GM12878 (cell line): ENCODE measurements at regions not wholly inside any gene's neighbourhood (a gene's known extent, or its start where the extent isn't known, plus 50 kb on each side); places are given as distances from the start of the nearest gene placed in this dataset.

Source experiments
- ATAC-seq: fragments of 200-7000 bp; cut with Tn5 transposase; 3 replicates; pipeline ENCODE4 v1.9.1; 2020; ENCODE audit warnings: mild to moderate bottlenecking, moderate library complexity
- BruUV-seq: library from RNA; stranded (reverse); fragments of 400-500 nt; replicated peaks from 2 replicates; lab custom pipeline; 2021; lab: Mats Ljungman, UMichigan
- CTCF ChIA-PET: fragments of 300-600 bp; sonication (Branson Sonifier 250); formaldehyde crosslinking; extraction: SDS; loops from one replicate; lab custom pipeline; 2021; ENCODE audit warnings: inconsistent platforms; lab: Yijun Ruan, JAX
- POLR2A ChIA-PET: fragments of 350-600 bp; formaldehyde crosslinking; extraction: SDS; loops from one replicate; lab custom pipeline; 2021; ENCODE audit warnings: inconsistent platforms; lab: Charles Lee
- RAD21 ChIA-PET: fragments of 300-600 bp; sonication (Branson Sonifier 250); formaldehyde crosslinking; loops from one replicate; lab custom pipeline; 2023; ENCODE audit warnings: antibody characterized with exemption; ENCODE audit not compliant: unreplicated experiment; lab: Charles Lee
- SMC1A ChIA-PET: fragments of 300-600 bp; sonication (Branson Sonifier 250); formaldehyde crosslinking; loops from one replicate; lab custom pipeline; 2023; ENCODE audit not compliant: unreplicated experiment, uncharacterized antibody; lab: Charles Lee
- DNase-seq: peaks from one replicate; pipeline ENCODE4 v3.0.0-alpha.2; 2011; ENCODE audit warnings: low read depth, low spot score
- FAIRE-seq: peaks from 3 replicates; lab custom pipeline; 2011; peaks lifted over from hg19 to GRCh38; lab: Jason Lieb, UNC
- H2AFZ ChIP-seq: 2 replicates; pipeline ENCODE4 v1.6.0; 2011; ENCODE audit warnings: low read depth, low read length, control low read depth; ENCODE audit not compliant: control insufficient read depth
- H3K27ac ChIP-seq: 2 replicates; pipeline ENCODE4 v1.5.1; 2011; ENCODE audit warnings: control low read depth; ENCODE audit not compliant: control insufficient read depth, insufficient read depth
- H3K27me3 ChIP-seq, 2 experiments: replicated peaks in 1 of 2; 2 replicates each; pipeline versions ENCODE4 v1.6.0 to v1.6.1; 2011; ENCODE audit warnings: low read length in 1 of 2; ENCODE audit not compliant: control insufficient read depth in 2 of 2, insufficient read depth in 2 of 2
- H3K36me3 ChIP-seq, 2 experiments: 2 replicates each; pipeline ENCODE4 v1.5.1; 2011; ENCODE audit warnings: low read length in 1 of 2; ENCODE audit not compliant: control insufficient read depth in 2 of 2, insufficient read depth in 2 of 2
- H3K4me1 ChIP-seq: 2 replicates; pipeline ENCODE4 v1.6.1; 2011; ENCODE audit warnings: mild to moderate bottlenecking, low read length, moderate library complexity, mixed read lengths; ENCODE audit not compliant: control insufficient read depth, insufficient read depth
- H3K4me2 ChIP-seq: 2 replicates; pipeline ENCODE4 v1.6.0; 2011; ENCODE audit warnings: control low read depth; ENCODE audit not compliant: control insufficient read depth, insufficient read depth
- H3K4me3 ChIP-seq: fragments of 200-600 bp; sonication (generic); 2 replicates; pipeline ENCODE4 v1.5.1; 2016
- H3K79me2 ChIP-seq: 2 replicates; pipeline ENCODE4 v1.6.0; 2011; ENCODE audit warnings: low read length; ENCODE audit not compliant: control insufficient read depth, insufficient read depth
- H3K9ac ChIP-seq: 2 replicates; pipeline ENCODE4 v1.8.0; 2011; ENCODE audit warnings: low read length, control low read depth, mixed read lengths; ENCODE audit not compliant: control insufficient read depth, insufficient read depth
- H3K9me3 ChIP-seq: replicated peaks from 3 replicates; pipeline ENCODE4 v1.5.1; 2011; ENCODE audit warnings: mild to moderate bottlenecking, low read length; ENCODE audit not compliant: control insufficient read depth, insufficient read depth
- H4K20me1 ChIP-seq: 2 replicates; pipeline ENCODE4 v1.6.0; 2011; ENCODE audit not compliant: control insufficient read depth, insufficient read depth
- CBFB ChIP-seq: IDR thresholded peaks from 2 replicates; pipeline ENCODE4 v1.6.1; 2016; ENCODE audit warnings: antibody characterized with exemption, low read depth
- CBX3 ChIP-seq: fragments of 200-600 bp; sonication (generic); IDR thresholded peaks from 2 replicates; pipeline ENCODE4 v1.6.1; 2016; ENCODE audit warnings: low read depth, borderline replicate concordance
- JUND ChIP-seq: IDR thresholded peaks from 2 replicates; pipeline ENCODE4 v1.6.1; 2012; ENCODE audit warnings: low read depth, mild to moderate bottlenecking, low read length, improper control_type of control experiment, moderate library complexity
- MEF2A ChIP-seq: IDR thresholded peaks from 2 replicates; pipeline ENCODE4 v1.6.1; 2011; ENCODE audit warnings: low read depth, mild to moderate bottlenecking, low read length, moderate library complexity; ENCODE audit not compliant: insufficient read depth
- PAX5 ChIP-seq: IDR thresholded peaks from 2 replicates; pipeline ENCODE4 v1.6.1; 2011; ENCODE audit warnings: low read depth, low read length, borderline replicate concordance
- POLR2A ChIP-seq: IDR thresholded peaks from 2 replicates; pipeline ENCODE4 v1.6.1; 2011; ENCODE audit warnings: low read depth, mild to moderate bottlenecking, low read length
- RCOR1 ChIP-seq: conservative IDR thresholded peaks from 2 replicates; pipeline ENCODE4 v1.6.1; 2012; ENCODE audit warnings: low read depth, low read length, improper control_type of control experiment
- SREBF1 ChIP-seq: IDR thresholded peaks from 2 replicates; pipeline ENCODE4 v1.6.1; 2012; ENCODE audit warnings: mild to moderate bottlenecking, low read length
- YY1 ChIP-seq: IDR thresholded peaks from 2 replicates; pipeline ENCODE4 v1.6.1; 2011; ENCODE audit warnings: low read depth, mild to moderate bottlenecking, low read length
- WGBS: methylation state at CpG from one replicate; pipeline ENCODE4 v1.1.6; 2016; ENCODE audit warnings: low lambda C conversion rate; ENCODE audit not compliant: insufficient replicate concordance, insufficient coverage; ENCODE audit errors: missing lambda C conversion rate; 5-methylcytosine and 5-hydroxymethylcytosine counted together
- in situ Hi-C: fragments of 300-500 bp; cut with MboI; formaldehyde crosslinking; loops from 9 replicates; pipeline ENCODE4 v1.14.3; 2018; ENCODE audit warnings: mixed read lengths
- intact Hi-C: fragments of 100-400 bp; cut with micrococcal nuclease; formaldehyde crosslinking; loops from one replicate; pipeline ENCODE4 v1.14.2; 2022; ENCODE audit not compliant: unreplicated experiment
- TF ChIP-seq, protein P1 (sequence below): fragments of 150-350 bp; IDR thresholded peaks from 2 replicates; pipeline ENCODE4 v1.6.1; 2014; ENCODE audit warnings: mild to moderate bottlenecking, low read depth, low read length
- TF ChIP-seq, protein P2 (sequence below): IDR thresholded peaks from 2 replicates; pipeline ENCODE4 v1.6.1; 2012; ENCODE audit warnings: low read depth, low read length, improper control_type of control experiment
- TF ChIP-seq, protein P3 (sequence below): IDR thresholded peaks from 2 replicates; pipeline ENCODE4 v1.6.1; 2012; ENCODE audit warnings: improper control_type of control experiment, low read depth, low read length; ENCODE audit not compliant: insufficient replicate concordance
- TF ChIP-seq, protein P4 (sequence below): IDR thresholded peaks from 2 replicates; pipeline ENCODE4 v1.6.1; 2011; ENCODE audit warnings: borderline replicate concordance, low read depth, mild to moderate bottlenecking, moderate library complexity, low read length; ENCODE audit not compliant: insufficient read depth, poor library complexity, severe bottlenecking

DNA sequence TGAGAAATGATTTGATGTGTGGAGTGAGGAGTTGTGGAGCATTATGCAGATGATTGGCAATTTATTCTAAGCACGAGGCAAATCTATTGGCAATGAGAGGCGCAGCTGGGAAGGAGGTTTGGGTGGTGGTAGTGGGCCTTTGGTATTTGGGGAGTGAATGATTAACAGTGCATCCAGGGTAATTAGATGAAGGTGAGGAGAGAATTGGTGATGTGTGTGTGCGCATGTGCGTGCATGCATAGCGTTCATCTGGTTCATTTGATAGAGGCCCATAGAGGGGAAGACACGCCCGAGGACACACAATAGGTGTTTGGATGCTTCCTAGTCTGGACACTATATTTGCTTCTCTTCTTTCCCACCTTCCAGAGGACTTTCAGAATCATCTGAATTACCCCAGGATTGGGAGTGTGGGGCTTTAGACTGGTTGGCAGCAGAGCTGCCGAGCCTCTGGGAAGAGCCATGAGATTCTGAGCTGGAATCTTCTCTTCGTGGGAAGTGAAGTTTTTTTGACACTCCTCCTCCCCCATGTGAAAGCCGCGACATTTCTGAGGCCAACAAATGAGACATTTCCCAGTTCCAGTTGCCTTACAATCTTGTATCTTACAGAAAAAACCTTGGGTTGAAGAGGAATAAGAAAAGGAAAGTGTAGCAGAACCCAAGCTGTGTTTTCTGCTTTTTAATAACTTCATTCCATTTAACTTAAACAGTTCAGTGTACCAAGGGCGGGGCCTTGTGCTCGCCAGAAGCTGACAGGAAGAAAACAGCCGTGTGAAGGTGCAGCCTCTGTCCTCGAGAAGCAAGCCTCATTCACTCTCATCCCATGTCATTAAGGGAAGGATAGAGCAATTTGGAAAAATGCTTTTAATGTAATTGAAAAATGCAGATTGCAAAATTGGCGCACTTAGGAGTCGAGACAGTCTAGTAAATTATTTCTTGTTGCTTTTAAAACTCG lies 65.2 kb downstream of the SLC25A47 start:
- Histone ChIP-seq H3K79me2 (no peaks in the 10 kb centered on the region), H2AFZ (no peak overlapping the region), H3K36me3 (no peaks in the 10 kb centered on the region), H3K27me3 (no peaks in the 10 kb centered on the region), H3K27ac (no peak overlapping the region), H3K9ac (no peak overlapping the region), H3K4me3 (no peak overlapping the region), H3K9me3 (no peaks in the 10 kb centered on the region), H3K4me2 (no peak overlapping the region), H4K20me1 (no peaks in the 10 kb centered on the region), H3K4me1 (peaks cover 2% of the 10 kb centered on the region; the same call in 1 of the 2 replicates)
- in situ Hi-C loops (no loop called here), intact Hi-C loops (loop anchor here (10.0 kb wide), 1 partner anchor 1236 kb away; no protein-coding TSS in a partner anchor)
- WGBS, result 79% methylated on average over 18 of the region's 18 CpGs
- ATAC-seq (no peak), DNase-seq (no peak), FAIRE-seq (no peak)
- CTCF ChIA-PET, result interaction anchor here (1.6 to 11.5 kb wide), 2 partner anchors 257 to 265 kb away, joined by 7 to 241 read pairs; no protein-coding TSS in a partner anchor
- SMC1A ChIA-PET, result interaction anchor here (2.1 kb wide), 1 partner anchor 257 kb away, joined by 8 read pairs; no protein-coding TSS in a partner anchor
- BruUV-seq, result no TSS peak
- POLR2A ChIA-PET, result no interaction called here
- RAD21 ChIA-PET, result interaction anchor here (0.9 to 6.3 kb wide), 2 partner anchors 258 to 260 kb away, joined by 3 to 93 read pairs; no protein-coding TSS in a partner anchor
- no peak for TF ChIP-seq MEF2A
- TF ChIP-seq, protein P1, sequence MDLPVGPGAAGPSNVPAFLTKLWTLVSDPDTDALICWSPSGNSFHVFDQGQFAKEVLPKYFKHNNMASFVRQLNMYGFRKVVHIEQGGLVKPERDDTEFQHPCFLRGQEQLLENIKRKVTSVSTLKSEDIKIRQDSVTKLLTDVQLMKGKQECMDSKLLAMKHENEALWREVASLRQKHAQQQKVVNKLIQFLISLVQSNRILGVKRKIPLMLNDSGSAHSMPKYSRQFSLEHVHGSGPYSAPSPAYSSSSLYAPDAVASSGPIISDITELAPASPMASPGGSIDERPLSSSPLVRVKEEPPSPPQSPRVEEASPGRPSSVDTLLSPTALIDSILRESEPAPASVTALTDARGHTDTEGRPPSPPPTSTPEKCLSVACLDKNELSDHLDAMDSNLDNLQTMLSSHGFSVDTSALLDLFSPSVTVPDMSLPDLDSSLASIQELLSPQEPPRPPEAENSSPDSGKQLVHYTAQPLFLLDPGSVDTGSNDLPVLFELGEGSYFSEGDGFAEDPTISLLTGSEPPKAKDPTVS, result no peak
- no peak for TF ChIP-seq SREBF1
- no peak for TF ChIP-seq POLR2A
- TF ChIP-seq CBX3, result no peak
- TF ChIP-seq YY1, result no peak
- no peak for TF ChIP-seq JUND
- TF ChIP-seq, protein P2, sequence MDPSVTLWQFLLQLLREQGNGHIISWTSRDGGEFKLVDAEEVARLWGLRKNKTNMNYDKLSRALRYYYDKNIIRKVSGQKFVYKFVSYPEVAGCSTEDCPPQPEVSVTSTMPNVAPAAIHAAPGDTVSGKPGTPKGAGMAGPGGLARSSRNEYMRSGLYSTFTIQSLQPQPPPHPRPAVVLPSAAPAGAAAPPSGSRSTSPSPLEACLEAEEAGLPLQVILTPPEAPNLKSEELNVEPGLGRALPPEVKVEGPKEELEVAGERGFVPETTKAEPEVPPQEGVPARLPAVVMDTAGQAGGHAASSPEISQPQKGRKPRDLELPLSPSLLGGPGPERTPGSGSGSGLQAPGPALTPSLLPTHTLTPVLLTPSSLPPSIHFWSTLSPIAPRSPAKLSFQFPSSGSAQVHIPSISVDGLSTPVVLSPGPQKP, result no peak
- TF ChIP-seq, protein P3, sequence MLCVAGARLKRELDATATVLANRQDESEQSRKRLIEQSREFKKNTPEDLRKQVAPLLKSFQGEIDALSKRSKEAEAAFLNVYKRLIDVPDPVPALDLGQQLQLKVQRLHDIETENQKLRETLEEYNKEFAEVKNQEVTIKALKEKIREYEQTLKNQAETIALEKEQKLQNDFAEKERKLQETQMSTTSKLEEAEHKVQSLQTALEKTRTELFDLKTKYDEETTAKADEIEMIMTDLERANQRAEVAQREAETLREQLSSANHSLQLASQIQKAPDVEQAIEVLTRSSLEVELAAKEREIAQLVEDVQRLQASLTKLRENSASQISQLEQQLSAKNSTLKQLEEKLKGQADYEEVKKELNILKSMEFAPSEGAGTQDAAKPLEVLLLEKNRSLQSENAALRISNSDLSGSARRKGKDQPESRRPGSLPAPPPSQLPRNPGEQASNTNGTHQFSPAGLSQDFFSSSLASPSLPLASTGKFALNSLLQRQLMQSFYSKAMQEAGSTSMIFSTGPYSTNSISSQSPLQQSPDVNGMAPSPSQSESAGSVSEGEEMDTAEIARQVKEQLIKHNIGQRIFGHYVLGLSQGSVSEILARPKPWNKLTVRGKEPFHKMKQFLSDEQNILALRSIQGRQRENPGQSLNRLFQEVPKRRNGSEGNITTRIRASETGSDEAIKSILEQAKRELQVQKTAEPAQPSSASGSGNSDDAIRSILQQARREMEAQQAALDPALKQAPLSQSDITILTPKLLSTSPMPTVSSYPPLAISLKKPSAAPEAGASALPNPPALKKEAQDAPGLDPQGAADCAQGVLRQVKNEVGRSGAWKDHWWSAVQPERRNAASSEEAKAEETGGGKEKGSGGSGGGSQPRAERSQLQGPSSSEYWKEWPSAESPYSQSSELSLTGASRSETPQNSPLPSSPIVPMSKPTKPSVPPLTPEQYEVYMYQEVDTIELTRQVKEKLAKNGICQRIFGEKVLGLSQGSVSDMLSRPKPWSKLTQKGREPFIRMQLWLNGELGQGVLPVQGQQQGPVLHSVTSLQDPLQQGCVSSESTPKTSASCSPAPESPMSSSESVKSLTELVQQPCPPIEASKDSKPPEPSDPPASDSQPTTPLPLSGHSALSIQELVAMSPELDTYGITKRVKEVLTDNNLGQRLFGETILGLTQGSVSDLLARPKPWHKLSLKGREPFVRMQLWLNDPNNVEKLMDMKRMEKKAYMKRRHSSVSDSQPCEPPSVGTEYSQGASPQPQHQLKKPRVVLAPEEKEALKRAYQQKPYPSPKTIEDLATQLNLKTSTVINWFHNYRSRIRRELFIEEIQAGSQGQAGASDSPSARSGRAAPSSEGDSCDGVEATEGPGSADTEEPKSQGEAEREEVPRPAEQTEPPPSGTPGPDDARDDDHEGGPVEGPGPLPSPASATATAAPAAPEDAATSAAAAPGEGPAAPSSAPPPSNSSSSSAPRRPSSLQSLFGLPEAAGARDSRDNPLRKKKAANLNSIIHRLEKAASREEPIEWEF, result no peak
- no peak for TF ChIP-seq PAX5
- TF ChIP-seq, protein P4, sequence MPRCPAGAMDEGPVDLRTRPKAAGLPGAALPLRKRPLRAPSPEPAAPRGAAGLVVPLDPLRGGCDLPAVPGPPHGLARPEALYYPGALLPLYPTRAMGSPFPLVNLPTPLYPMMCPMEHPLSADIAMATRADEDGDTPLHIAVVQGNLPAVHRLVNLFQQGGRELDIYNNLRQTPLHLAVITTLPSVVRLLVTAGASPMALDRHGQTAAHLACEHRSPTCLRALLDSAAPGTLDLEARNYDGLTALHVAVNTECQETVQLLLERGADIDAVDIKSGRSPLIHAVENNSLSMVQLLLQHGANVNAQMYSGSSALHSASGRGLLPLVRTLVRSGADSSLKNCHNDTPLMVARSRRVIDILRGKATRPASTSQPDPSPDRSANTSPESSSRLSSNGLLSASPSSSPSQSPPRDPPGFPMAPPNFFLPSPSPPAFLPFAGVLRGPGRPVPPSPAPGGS, result no peak
- TF ChIP-seq RCOR1, result no peak
- no peak for TF ChIP-seq CBFB
